ENCODE measurements at regions not wholly inside any gene's neighbourhood (a gene's known extent, or its start where the extent isn't known, plus 50 kb on each side); places are given as distances from the start of the nearest gene placed in this dataset.

DNA sequence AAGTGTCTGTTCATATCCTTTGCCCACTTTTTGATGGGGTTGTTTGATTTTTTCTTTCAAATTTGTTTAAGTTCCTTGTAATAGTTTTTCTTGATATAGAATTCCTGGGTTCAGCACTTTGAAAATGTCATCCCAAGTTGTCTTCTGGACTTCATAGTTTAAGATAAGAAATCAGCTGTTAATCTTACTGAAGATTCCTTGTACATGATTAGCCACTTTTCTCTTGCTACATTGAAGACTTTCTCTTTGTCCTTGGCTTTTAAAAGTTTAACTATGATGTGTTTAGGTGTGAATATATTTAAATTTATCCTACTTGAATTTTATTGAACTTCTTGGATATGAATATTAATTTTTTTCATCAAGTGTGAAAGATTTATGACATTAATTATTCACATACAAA lies 387.2 kb upstream of the CWC22 start:
- TF ChIP-seq POLR2AphosphoS5 (IDR thresholded peaks at IDR 0.05) (no peak), POLR2A (IDR thresholded peaks at IDR 0.05) (no peak)
- TF ChIP-seq, protein P1, sequence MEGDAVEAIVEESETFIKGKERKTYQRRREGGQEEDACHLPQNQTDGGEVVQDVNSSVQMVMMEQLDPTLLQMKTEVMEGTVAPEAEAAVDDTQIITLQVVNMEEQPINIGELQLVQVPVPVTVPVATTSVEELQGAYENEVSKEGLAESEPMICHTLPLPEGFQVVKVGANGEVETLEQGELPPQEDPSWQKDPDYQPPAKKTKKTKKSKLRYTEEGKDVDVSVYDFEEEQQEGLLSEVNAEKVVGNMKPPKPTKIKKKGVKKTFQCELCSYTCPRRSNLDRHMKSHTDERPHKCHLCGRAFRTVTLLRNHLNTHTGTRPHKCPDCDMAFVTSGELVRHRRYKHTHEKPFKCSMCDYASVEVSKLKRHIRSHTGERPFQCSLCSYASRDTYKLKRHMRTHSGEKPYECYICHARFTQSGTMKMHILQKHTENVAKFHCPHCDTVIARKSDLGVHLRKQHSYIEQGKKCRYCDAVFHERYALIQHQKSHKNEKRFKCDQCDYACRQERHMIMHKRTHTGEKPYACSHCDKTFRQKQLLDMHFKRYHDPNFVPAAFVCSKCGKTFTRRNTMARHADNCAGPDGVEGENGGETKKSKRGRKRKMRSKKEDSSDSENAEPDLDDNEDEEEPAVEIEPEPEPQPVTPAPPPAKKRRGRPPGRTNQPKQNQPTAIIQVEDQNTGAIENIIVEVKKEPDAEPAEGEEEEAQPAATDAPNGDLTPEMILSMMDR (IDR thresholded peaks at IDR 0.05 in 8 of 11, conservative IDR thresholded peaks at IDR 0.05 in 3 of 11): no peak
- Histone ChIP-seq H3K9me3 (peaks cover 0 to 41% (median 30%) of the 10 kb centered on the region in 8 donors), H3K4me3 (no peak overlapping the region), H3K4me1 (no peaks in the 10 kb centered on the region), H3K27ac (no peak overlapping the region), H3K36me3 (no peaks in the 10 kb centered on the region), H3K27me3 (replicated peaks in 1 of 7) (no peaks in the 10 kb centered on the region)
- no peak for DNase-seq
- intact Hi-C loops (cut with DNase I; ENCODE audit: low total_unique reads): no loop called here

DNA sequence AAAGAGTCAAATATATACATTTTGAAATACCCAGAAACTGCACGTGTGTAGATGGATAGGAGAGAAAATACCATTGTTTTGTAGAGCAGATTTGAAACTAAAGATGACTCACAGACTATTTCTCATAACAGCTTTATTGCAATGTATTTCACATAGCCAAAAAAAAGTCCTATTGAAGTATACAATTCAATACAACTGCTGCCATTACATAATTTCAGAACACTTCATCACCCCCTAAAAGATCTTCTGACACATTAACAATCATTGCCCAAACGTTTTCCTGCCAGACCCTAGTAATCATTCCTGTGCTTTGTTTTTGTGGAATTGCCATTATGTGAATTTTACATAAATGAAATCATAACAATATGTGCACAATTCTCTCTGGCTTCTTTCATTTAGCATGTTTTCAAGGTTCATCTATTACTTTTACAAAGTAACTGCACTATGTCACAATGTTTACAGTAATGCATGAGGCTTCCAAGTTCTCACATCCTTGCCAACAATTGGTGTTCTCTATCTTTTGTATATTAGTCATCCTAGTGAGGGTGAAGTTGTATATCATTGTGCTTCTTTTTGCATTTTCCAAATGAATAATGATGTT lies 378.6 kb upstream of the CWC22 start:
- no peaks in the 10 kb centered on the region for H3K36me3 ChIP-seq
- DNase-seq: no peak
- H3K27me3 ChIP-seq (replicated peaks in 1 of 7): no peaks in the 10 kb centered on the region
- peaks cover 0 to 5% (median 0%) of the 10 kb centered on the region in 8 donors for H3K9me3 ChIP-seq
- H3K27ac ChIP-seq: no peak overlapping the region
- 27 to 42% (median 33%) methylated on average over 2 of the region's 2 CpGs for WGBS, 5 donors
- intact Hi-C loops (cut with DNase I; ENCODE audit: low total_unique reads): no loop called here
- H3K4me3 ChIP-seq: no peak overlapping the region
- no peak for TF ChIP-seq POLR2AphosphoS5 (IDR thresholded peaks at IDR 0.05)
- TF ChIP-seq, protein P1 (IDR thresholded peaks at IDR 0.05 in 8 of 11, conservative IDR thresholded peaks at IDR 0.05 in 3 of 11): no peak
- no peak for TF ChIP-seq POLR2A (IDR thresholded peaks at IDR 0.05)
- H3K4me1 ChIP-seq: no peaks in the 10 kb centered on the region

DNA sequence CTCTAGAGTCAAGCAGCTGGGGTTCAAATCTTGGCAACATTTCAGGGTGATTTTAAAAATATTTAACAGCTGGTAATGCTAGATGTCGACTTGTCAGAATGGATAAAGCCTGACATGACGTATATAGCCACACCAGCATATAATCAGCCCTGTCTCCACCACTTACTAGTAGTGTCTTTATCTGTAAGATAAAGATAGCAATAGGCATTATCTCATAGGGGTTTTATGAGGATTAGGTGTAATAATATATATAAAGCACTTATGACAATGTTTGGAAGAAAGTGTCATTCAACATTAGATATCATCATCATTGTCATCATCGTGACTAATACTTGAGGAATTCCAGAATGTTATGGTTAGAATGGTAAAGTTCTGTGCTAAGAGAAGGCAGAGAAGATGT lies 369.0 kb upstream of the CWC22 start:
- no peak overlapping the region for H3K4me3 ChIP-seq
- intact Hi-C loops (cut with DNase I; ENCODE audit: low total_unique reads): no loop called here
- H3K27ac ChIP-seq: no peak overlapping the region
- DNase-seq: no peak
- H3K27me3 ChIP-seq (replicated peaks in 1 of 7): no peaks in the 10 kb centered on the region
- TF ChIP-seq POLR2A (IDR thresholded peaks at IDR 0.05) (no peak), POLR2AphosphoS5 (IDR thresholded peaks at IDR 0.05) (no peak)
- TF ChIP-seq, protein P1 (IDR thresholded peaks at IDR 0.05 in 8 of 11, conservative IDR thresholded peaks at IDR 0.05 in 3 of 11): no peak
- H3K4me1 ChIP-seq: no peaks in the 10 kb centered on the region
- WGBS, 5 donors: 77 to 83% (median 80%) methylated on average over 3 of the region's 3 CpGs
- H3K9me3 ChIP-seq: peaks cover 0 to 21% (median 0%) of the 10 kb centered on the region in 8 donors
- H3K36me3 ChIP-seq: no peaks in the 10 kb centered on the region

DNA sequence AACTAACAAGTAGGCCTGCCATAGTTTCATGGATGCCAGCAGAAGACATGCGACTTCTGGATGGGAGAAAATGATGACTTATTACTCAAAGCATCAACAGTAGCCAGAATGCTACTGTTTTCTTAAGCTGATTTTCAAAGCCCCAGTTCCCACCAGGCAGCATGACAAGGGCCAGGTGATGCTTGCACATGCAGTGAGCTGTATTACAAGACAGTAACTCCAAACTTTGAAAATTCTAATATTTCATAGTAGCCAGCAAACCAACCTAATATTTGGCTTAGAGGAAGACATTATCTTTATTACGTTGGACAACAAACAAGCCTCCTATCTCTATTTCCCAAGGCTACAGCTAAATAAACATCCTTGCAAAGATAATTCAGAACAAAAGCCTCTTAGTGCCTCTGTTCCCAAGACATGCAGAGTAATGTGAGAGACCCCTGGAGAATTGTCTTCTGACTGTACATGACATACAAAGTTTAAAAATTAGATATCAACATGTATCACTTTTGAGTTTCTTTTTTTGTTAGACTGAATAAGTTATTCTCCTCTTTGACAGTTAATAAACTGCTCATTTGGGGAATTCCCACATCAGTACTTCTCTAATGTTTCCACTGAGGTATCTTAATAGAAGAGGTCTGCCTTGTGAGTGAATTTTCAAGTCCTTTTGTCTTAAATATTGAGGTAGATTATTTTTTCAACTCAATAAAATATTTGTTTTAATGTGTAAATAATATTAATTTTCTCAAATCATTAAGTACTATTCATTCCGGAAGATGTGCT lies 367.6 kb upstream of the CWC22 start:
- H3K9me3 ChIP-seq: peaks cover 0 to 9% (median 0%) of the 10 kb centered on the region in 8 donors
- no peaks in the 10 kb centered on the region for H3K27me3 ChIP-seq (replicated peaks in 1 of 7)
- intact Hi-C loops (cut with DNase I; ENCODE audit: low total_unique reads): no loop called here
- TF ChIP-seq, protein P1 (IDR thresholded peaks at IDR 0.05 in 8 of 11, conservative IDR thresholded peaks at IDR 0.05 in 3 of 11): no peak
- no peak for TF ChIP-seq POLR2AphosphoS5 (IDR thresholded peaks at IDR 0.05)
- TF ChIP-seq POLR2A (IDR thresholded peaks at IDR 0.05): no peak
- no peaks in the 10 kb centered on the region for H3K36me3 ChIP-seq
- H3K4me3 ChIP-seq: no peak overlapping the region
- H3K4me1 ChIP-seq: no peaks in the 10 kb centered on the region
- DNase-seq: no peak
- no peak overlapping the region for H3K27ac ChIP-seq
- 75 to 90% (median 78%) methylated on average over 3 of the region's 3 CpGs for WGBS, 5 donors

All from spleen (tissue), 11 donors.